ENCODE measurements at regions not wholly inside any gene's neighbourhood (a gene's known extent, or its start where the extent isn't known, plus 50 kb on each side); places are given as distances from the start of the nearest gene placed in this dataset.

- Histone ChIP-seq H3K79me2 (ENCODE audit: insufficient read depth, low read length) (no peaks in the 10 kb centered on the region), H3K9ac (ENCODE audit: low read length) (no peak overlapping the region), H3K27me3 (ENCODE audit: insufficient read depth, low read length) (no peaks in the 10 kb centered on the region; the same call in 1 of the 2 replicates), H3K9me3 (ENCODE audit: control insufficient read depth in 1 of 2, insufficient read depth in 1 of 2, low read depth in 1 of 2, low read length in 2 of 2) (no peaks in the 10 kb centered on the region), H4K20me1 (ENCODE audit: insufficient read depth) (no peaks in the 10 kb centered on the region), H3K4me1 (ENCODE audit: control insufficient read depth in 1 of 2, insufficient read depth in 2 of 2, low read length in 2 of 2) (no peaks in the 10 kb centered on the region), H3K4me2 (ENCODE audit: low read length) (no peak overlapping the region), H3K4me3 (replicated peaks in 1 of 2; ENCODE audit: low read depth in 1 of 2, low read length in 2 of 2) (no peak overlapping the region), H3K9me2 (ENCODE audit: insufficient read depth) (no peaks in the 10 kb centered on the region), H3K36me3 (ENCODE audit: control insufficient read depth in 1 of 2, insufficient read depth in 2 of 2, low read length in 2 of 2) (no peaks in the 10 kb centered on the region), H2AFZ (ENCODE audit: low read depth, low read length, poor library complexity, severe bottlenecking) (no peak overlapping the region), H3K27ac (ENCODE audit: low read depth, low read length) (no peak overlapping the region)
- intact Hi-C loops (cut with micrococcal nuclease): no loop called here
- POLR2A ChIA-PET: no interaction called here
- BruUV-seq (replicated peaks): no TSS peak
- CTCF ChIA-PET: no interaction called here
- TF ChIP-seq YY1 (IDR thresholded peaks at IDR 0.05; ENCODE audit: extremely low read depth, insufficient replicate concordance, low read depth, low read length): no peak
- no peak for TF ChIP-seq ELF1 (IDR thresholded peaks at IDR 0.05; ENCODE audit: borderline replicate concordance, low read depth)
- no peak for TF ChIP-seq RAD21 (IDR thresholded peaks at IDR 0.05; ENCODE audit: low read depth)
- no peak for TF ChIP-seq POLR2AphosphoS5 (IDR thresholded peaks at IDR 0.05; ENCODE audit: low read depth, low read length)
- no peak for TF ChIP-seq POLR2A (IDR thresholded peaks at IDR 0.05; ENCODE audit: borderline replicate concordance, extremely low read depth, insufficient read depth, insufficient read length)
- no peak for TF ChIP-seq SP1 (IDR thresholded peaks at IDR 0.05; ENCODE audit: low read depth)
- no peak for TF ChIP-seq ZNF274 (IDR thresholded peaks at IDR 0.05; ENCODE audit: low read depth, low read length)
- TF ChIP-seq ZFX (IDR thresholded peaks at IDR 0.05): no peak
- no peak for TF ChIP-seq CTCF (IDR thresholded peaks at IDR 0.05 in 2 of 3, conservative IDR thresholded peaks at IDR 0.05 in 1 of 3; ENCODE audit: borderline replicate concordance in 1 of 3, insufficient read depth in 1 of 3, low read depth in 2 of 3, low read length in 2 of 3)
- no peak for TF ChIP-seq EZH2phosphoT487 (IDR thresholded peaks at IDR 0.05; ENCODE audit: borderline replicate concordance)
- TF ChIP-seq SIN3A (IDR thresholded peaks at IDR 0.05; ENCODE audit: low read depth): no peak
- no peak for TF ChIP-seq CBX3 (IDR thresholded peaks at IDR 0.05; ENCODE audit: low read depth)
- TF ChIP-seq JUND (IDR thresholded peaks at IDR 0.05): no peak
- TF ChIP-seq SRF (IDR thresholded peaks at IDR 0.05; ENCODE audit: low read depth): no peak
- no peak for TF ChIP-seq EZH2 (IDR thresholded peaks at IDR 0.05)
- no peak for TF ChIP-seq TCF7L2 (IDR thresholded peaks at IDR 0.05; ENCODE audit: borderline replicate concordance, extremely low read depth, insufficient read depth, insufficient read length)
- TF ChIP-seq ATF3 (IDR thresholded peaks at IDR 0.05): no peak
- RAD21 ChIA-PET (ENCODE audit: low non-redundant PET in 1 of 2, low total read pairs in 2 of 2, uncharacterized antibody in 2 of 2, unreplicated experiment in 2 of 2): no interaction called here
- DNase-seq (ENCODE audit: low read depth, low spot score): no peak
- no peak for ATAC-seq
These were observed 410.8 kb downstream of the SFMBT2 start for GRCh38 chr10:7000061-7000460.

Measured in HCT116 (cell line).